ENCODE measurements at regions not wholly inside any gene's neighbourhood (a gene's known extent, or its start where the extent isn't known, plus 50 kb on each side); places are given as distances from the start of the nearest gene placed in this dataset.
"Not testable (repeated sequence)": the region's sequence is repeated elsewhere in the genome, so short reads cannot be mapped to it uniquely, and the experiment has no call there.

DNA sequence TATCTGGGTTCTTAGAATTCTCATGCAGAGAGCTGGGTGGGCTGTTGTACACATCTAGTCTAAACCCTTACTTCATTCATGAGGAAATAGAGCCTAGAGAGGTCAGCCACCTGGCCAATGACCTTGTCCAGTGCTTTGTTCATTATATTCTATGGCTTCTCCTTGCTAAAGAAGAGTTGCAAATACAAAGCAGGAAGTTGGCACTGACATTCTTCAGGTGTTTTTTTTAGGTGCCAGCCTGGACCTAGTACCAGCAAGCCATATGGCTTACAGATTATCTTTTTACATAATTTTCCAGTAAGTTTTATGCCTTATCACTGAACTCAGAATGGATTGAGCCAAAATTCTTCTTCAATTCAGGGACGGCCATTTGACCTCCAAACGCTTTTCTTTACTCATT, 54.7 kb upstream of the PGM2 start:
- DNase-seq (ENCODE audit: low read depth), result no peak

GRCh38 chr4:37770016-37770415, 56.5 kb upstream of the PGM2 start:
- DNase-seq (ENCODE audit: low read depth), result no peak

DNA sequence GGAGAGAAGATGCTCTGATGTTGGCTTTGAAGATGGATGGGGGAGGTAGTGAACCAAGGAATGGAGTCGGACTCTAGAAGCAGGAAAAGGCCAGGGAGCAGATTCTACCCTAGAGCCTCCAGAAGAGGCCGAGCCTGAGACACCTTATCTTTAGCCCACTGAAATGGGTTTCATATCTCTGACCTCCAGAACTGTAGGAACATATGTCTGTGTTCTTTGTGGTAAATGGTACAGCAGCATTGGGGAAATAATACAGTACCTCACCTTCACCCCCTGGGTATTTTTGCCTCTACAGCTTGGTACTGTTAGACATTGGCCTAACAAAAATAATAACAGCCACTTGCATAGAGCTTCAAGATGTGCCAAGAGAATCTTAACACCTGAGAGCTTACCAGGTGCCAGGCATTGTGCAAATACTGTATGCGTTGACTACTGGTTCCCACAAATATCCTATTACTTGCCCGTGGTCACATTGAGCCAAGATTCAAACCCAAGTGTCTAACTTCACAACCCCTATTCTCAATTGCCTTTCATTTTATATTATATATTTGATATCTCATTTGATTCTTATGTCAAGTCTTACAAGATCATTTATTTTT, 57.0 kb upstream of the PGM2 start:
- no peak for DNase-seq (ENCODE audit: low read depth)

DNA sequence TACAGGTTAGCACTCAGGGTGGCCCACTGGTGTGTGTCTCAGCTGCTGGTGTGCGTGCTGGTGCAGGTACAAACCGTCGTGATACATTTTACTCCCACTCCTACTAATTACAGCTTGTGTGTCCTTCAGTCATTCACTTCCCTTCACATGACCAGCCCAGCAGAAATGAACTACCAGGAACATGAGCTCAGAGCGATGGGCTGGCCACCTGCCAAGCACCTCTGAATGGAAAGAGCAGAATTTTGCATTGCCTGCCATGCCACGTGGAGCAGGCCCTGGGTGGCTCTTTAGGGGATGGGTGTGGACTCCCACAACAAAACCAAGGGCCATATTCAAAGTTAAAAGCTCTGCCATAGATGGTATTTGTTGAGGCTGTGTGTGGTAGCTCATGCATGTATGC, 58.9 kb upstream of the PGM2 start:
- DNase-seq (ENCODE audit: low read depth), result no peak

- no peak for DNase-seq (ENCODE audit: low read depth)
Measured at GRCh38 chr4:37767019-37767418, 59.5 kb upstream of the PGM2 start.

DNA sequence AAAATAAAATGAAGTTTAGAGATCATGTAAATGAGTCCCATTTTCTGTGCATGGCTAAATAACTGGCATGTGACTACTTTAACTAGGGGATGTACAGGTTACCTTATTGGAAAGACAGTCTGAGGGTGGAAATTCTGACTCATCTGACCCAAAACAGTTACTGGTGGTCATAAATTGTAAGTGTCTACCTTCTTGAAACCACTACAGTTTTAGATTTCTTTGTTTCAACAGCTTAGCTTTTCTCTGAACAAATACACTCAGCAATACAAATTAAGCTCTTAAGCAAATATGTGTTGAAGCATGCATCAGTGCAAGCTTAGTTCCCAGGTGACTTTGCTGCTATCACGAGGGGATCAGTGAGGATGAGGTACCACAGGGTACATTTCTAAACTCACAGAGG, 60.7 kb upstream of the PGM2 start:
- DNase-seq (ENCODE audit: low read depth), result no peak

DNA sequence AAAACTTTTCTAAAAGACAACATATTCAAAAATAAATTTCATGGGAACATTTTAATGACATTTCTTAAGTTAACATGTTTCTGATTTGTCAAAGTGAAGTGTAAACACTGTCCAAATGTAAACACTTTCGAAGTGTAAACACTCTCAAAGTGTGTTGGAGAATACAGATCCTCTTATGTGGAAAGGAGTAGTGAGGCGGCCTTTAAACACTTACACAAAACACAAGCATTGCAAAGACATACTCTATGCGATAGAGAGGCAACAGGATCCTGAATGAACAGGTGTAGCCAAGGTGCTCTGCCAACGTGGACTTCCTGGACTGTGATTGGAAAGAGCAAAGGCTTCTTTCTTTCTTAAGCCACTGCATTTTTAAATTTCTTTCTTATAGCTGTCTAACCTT, 62.7 kb upstream of the PGM2 start:
- no peak for DNase-seq (ENCODE audit: low read depth)

DNA sequence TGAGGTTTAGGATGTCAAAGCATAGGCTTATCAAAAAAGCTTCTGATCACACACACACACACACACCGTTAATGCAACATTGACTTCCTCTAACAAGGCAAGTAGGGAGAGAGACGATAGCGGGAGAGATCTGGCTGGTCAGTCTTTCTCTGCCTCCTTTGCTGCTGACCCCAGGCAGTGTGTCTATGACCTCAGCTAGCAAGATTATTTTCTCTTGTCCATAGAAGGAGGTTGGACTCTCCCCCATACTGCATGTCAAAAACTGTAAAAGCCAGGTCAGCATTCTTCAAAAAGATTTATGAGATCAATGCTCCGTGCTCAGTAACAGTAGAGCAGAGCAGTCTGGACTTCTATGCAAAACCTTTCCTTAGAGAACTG, 63.5 kb upstream of the PGM2 start:
- DNase-seq (ENCODE audit: low read depth), result no peak

- DNase-seq (ENCODE audit: low read depth), result no peak
Measured at GRCh38 chr4:37762294-37762990, 64.0 kb upstream of the PGM2 start.

DNA sequence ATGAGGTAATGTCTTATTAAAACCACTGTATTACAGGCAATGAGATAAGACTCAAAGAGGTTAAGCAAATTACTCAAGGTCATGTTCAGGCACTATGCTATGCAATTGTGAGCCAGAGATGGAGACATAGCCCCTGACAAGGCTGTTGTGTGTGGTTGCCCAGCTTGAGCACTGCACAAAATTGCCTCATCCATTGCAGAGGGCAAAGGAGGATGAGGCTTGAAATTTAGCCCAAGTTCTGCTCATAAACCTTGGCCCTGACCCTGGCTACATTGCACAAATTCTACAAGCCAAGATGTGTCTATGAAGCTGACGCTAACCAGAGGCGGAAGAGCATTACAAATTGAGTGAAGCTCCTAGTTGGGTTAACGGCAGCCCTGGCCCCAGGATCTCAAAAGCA, 65.6 kb upstream of the PGM2 start:
- no peak for DNase-seq (ENCODE audit: low read depth)

DNA sequence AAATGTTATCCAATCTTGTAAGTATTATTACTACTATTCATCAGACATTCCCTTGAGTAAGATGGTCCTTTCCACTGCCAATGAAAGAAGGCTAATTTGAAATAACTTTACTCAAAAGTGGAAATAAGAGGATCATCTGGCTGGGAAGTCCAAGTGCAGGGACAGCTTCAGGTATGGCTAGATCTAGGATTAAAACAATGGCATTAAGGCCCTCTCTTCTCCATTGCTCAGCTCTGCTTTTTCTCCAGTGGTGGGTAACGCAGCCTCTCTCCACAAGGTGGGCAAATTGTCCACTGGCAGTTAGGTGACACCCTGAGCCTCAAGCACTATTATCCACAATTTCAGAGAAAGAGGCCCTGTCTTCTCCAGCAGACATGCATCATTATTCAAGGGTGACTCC, 66.7 kb upstream of the PGM2 start:
- DNase-seq (ENCODE audit: low read depth), result no peak

GRCh38 chr4:37758226-37758625, 68.3 kb upstream of the PGM2 start:
- DNase-seq (ENCODE audit: low read depth), result peak; percentile 41

GRCh38 chr4:37757761-37758160, 68.7 kb upstream of the PGM2 start:
- DNase-seq (ENCODE audit: low read depth), result no peak

DNA sequence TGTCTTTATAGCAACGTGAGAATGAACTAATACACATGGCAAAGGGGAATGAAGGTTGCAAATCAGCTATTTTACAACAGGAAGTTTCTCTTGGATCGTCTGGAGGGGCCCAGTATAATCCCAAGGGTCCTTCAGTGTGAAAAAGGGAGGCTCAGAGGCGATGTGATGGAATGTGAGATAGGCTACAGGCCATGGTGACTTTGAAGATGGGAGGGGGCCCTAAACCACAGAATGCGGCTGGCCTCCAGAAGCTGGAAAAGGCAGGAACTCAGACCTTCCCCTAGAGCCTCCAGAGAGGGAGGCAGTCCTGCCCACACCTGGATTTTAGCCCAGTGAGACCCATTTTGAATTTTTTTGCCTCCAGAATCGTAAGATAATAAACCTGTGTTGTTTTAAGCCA, 69.4 kb upstream of the PGM2 start:
- no peak for DNase-seq (ENCODE audit: low read depth)

- no peak for DNase-seq (ENCODE audit: low read depth)
Measured at GRCh38 chr4:37754410-37755185, 68.4 kb upstream of the RELL1 start.

DNA sequence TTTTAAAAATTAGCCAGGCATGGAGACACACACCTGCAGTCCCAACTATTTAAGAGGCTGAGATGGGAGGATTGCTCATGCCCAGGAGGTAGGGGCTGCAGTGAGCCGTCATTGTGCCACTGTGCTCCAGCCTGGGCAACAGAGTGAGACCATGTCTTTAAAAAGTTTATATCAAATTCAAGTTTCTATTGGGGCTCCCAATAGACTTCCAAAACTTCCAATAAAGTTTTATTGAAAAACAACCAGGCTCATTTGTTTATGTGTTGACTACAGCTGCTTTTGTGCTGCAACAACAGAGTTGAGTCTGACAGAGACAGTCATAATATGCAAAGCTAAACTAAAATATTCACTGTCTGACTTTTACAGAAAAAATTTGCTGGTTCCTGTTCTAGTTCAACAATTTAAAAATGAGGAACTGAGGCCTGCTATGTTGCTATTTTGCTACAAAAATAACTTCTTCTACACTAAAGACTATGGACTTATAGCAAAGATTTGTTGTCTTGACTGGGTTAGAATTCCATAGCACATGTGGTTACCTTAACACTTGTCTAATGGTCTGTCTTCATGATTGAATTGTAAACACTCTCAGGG, 63.3 kb upstream of the RELL1 start:
- DNase-seq (ENCODE audit: low read depth), result no peak

DNA sequence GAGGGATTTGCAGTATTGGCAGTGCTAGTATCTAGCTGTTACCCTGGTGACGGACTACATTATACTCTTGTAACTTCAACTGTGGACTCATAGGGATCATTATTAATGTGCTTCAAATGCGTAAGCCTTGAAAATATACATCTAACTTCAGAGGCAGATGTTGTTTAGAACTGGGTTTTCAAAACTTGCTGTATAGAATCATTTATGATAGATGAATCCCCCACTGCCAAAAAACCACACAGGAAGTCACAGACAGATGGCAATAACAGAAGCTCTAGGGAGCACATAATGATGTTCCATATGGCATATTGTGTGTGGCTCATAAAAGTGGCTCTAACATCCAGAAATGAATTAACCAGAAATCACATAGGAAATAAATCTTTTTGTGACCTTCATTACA, 62.3 kb upstream of the RELL1 start:
- no peak for DNase-seq (ENCODE audit: low read depth)

DNA sequence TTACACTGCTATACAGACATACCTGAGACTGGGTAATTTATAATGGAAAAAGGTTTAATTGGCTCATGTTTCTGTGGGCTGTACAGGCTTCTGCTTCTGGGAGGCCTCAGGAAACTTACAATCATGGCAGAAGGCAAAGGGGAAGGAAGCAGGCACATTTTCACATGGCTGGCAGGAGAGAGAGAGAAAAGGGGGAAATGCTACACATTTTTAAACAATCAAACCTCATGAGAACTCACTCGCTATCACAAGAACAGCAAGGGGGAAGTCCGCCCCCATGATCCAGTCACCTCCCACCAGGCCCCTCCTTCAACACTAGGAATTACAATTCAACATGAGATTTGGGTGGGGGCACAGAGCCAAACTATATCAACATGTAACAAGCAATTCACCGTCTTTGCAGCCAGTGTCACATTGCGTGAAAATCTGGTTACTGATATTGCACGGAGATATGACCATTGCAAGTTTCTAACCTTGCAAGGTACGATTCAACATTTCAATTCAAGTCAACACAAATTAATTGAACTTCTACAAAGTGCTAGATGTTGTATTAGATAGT, 61.7 kb upstream of the RELL1 start:
- no peak for DNase-seq (ENCODE audit: low read depth)

- not testable (repeated sequence) for DNase-seq (ENCODE audit: low read depth)
Measured at GRCh38 chr4:37746852-37747251, 60.7 kb upstream of the RELL1 start.

GRCh38 chr4:37745946-37746345, 59.8 kb upstream of the RELL1 start:
- DNase-seq (ENCODE audit: low read depth), result no peak

GRCh38 chr4:37742149-37742548, 56.0 kb upstream of the RELL1 start:
- no peak for DNase-seq (ENCODE audit: low read depth)

GRCh38 chr4:37741564-37741963, 55.4 kb upstream of the RELL1 start:
- DNase-seq (ENCODE audit: low read depth), result no peak

DNA sequence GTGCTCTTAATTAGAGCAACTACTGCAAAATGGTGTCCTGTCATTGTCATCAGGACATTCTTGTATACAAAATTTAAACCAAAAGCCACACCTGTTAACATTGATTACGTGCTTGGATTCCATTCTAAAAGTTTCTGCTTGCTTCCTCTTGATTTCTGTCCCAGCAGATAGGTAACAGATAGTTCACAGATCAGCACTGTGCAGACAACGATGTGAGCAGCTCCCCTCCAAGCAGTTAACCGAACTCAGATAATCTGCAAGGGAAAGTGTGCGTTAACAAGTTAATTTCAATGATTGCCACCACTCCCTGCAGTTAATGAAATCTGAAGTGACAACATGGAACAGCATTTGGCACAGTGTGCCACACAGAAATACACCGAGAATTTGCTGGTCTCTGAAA, 54.4 kb upstream of the RELL1 start:
- DNase-seq (ENCODE audit: low read depth), result no peak
